Type B pancreatic cell (in vitro differentiated cells): ENCODE measurements at regions not wholly inside any gene's neighbourhood (a gene's known extent, or its start where the extent isn't known, plus 50 kb on each side); places are given as distances from the start of the nearest gene placed in this dataset.

Source experiments
- DNase-seq: peaks from one replicate; pipeline ENCODE4 v3.0.0; 2021; ENCODE audit warnings: mixed read lengths; ENCODE audit not compliant: unreplicated experiment; ENCODE audit errors: extremely low spot score
- H3K27ac Mint-ChIP-seq: 2 replicates; pipeline ENCODE4 v1.8.0; 2021; ENCODE audit warnings: mild to moderate bottlenecking, mixed read lengths
- H3K27me3 Mint-ChIP-seq: 2 replicates; pipeline ENCODE4 v1.8.0; 2021; ENCODE audit warnings: mixed read lengths
- H3K36me3 Mint-ChIP-seq: 2 replicates; pipeline ENCODE4 v1.8.0; 2021; ENCODE audit warnings: mixed read lengths
- H3K4me1 Mint-ChIP-seq: one replicate; pipeline ENCODE4 v1.8.0; 2021; ENCODE audit warnings: mixed read lengths; ENCODE audit not compliant: unreplicated experiment
- H3K4me3 Mint-ChIP-seq: 2 replicates; pipeline ENCODE4 v1.8.0; 2021; ENCODE audit warnings: mild to moderate bottlenecking, mixed read lengths
- H3K9me3 Mint-ChIP-seq: 2 replicates; pipeline ENCODE4 v1.8.0; 2021; ENCODE audit warnings: mixed read lengths
- CTCF ChIP-seq: fragments of 200-600 bp; sonication (generic); conservative IDR thresholded peaks from 2 replicates; pipeline ENCODE4 v1.5.0; 2021; ENCODE audit warnings: antibody characterized with exemption, mild to moderate bottlenecking

GRCh38 chr20:58583586-58583985 lies 67.5 kb upstream of the STX16 start:
- peaks cover 39% of the 10 kb centered on the region for H3K27me3 Mint-ChIP-seq
- H3K9me3 Mint-ChIP-seq: peaks cover 8% of the 10 kb centered on the region
- DNase-seq: no peak
- TF ChIP-seq CTCF: no peak
- no peak overlapping the region for H3K4me3 Mint-ChIP-seq
- H3K27ac Mint-ChIP-seq: no peak overlapping the region
- no peaks in the 10 kb centered on the region for H3K36me3 Mint-ChIP-seq
- peaks cover 5% of the 10 kb centered on the region for H3K4me1 Mint-ChIP-seq

GRCh38 chr20:58583176-58583575 lies 67.9 kb upstream of the STX16 start:
- H3K4me3 Mint-ChIP-seq: no peak overlapping the region
- TF ChIP-seq CTCF: no peak
- no peaks in the 10 kb centered on the region for H3K36me3 Mint-ChIP-seq
- no peak overlapping the region for H3K27ac Mint-ChIP-seq
- peaks cover 8% of the 10 kb centered on the region for H3K9me3 Mint-ChIP-seq
- DNase-seq: no peak
- H3K27me3 Mint-ChIP-seq: peaks cover 38% of the 10 kb centered on the region
- peaks cover 7% of the 10 kb centered on the region for H3K4me1 Mint-ChIP-seq

- Mint-ChIP-seq H3K36me3 (no peaks in the 10 kb centered on the region), H3K4me1 (peaks cover 6% of the 10 kb centered on the region), H3K9me3 (peaks cover 8% of the 10 kb centered on the region), H3K27me3 (peaks cover 35% of the 10 kb centered on the region), H3K27ac (no peak overlapping the region), H3K4me3 (no peak overlapping the region)
- DNase-seq: no peak
- TF ChIP-seq CTCF: no peak
Measured at GRCh38 chr20:58580474-58580835, 65.3 kb upstream of the APCDD1L start.

- DNase-seq: no peak
- peaks cover 33% of the 10 kb centered on the region for H3K27me3 Mint-ChIP-seq
- peaks cover 8% of the 10 kb centered on the region for H3K9me3 Mint-ChIP-seq
- no peak for TF ChIP-seq CTCF
- no peaks in the 10 kb centered on the region for H3K36me3 Mint-ChIP-seq
- no peak overlapping the region for H3K27ac Mint-ChIP-seq
- H3K4me3 Mint-ChIP-seq: no peak overlapping the region
- peaks cover 5% of the 10 kb centered on the region for H3K4me1 Mint-ChIP-seq
Measured at GRCh38 chr20:58579819-58580473, 64.7 kb upstream of the APCDD1L start.

- TF ChIP-seq CTCF: no peak
- peaks cover 5% of the 10 kb centered on the region for H3K4me1 Mint-ChIP-seq
- no peaks in the 10 kb centered on the region for H3K36me3 Mint-ChIP-seq
- H3K9me3 Mint-ChIP-seq: peaks cover 8% of the 10 kb centered on the region
- no peak overlapping the region for H3K4me3 Mint-ChIP-seq
- H3K27me3 Mint-ChIP-seq: peaks cover 35% of the 10 kb centered on the region
- no peak for DNase-seq
- H3K27ac Mint-ChIP-seq: no peak overlapping the region
Measured at GRCh38 chr20:58579069-58579818, 64.0 kb upstream of the APCDD1L start.
